GM04504 (cell line): ENCODE measurements at regions not wholly inside any gene's neighbourhood (a gene's known extent, or its start where the extent isn't known, plus 50 kb on each side); places are given as distances from the start of the nearest gene placed in this dataset.

ENCODE experiments used
- DNase-seq: peaks from one replicate; pipeline ENCODE4 v3.0.0-alpha.2; 2012; ENCODE audit warnings: low read depth

DNA sequence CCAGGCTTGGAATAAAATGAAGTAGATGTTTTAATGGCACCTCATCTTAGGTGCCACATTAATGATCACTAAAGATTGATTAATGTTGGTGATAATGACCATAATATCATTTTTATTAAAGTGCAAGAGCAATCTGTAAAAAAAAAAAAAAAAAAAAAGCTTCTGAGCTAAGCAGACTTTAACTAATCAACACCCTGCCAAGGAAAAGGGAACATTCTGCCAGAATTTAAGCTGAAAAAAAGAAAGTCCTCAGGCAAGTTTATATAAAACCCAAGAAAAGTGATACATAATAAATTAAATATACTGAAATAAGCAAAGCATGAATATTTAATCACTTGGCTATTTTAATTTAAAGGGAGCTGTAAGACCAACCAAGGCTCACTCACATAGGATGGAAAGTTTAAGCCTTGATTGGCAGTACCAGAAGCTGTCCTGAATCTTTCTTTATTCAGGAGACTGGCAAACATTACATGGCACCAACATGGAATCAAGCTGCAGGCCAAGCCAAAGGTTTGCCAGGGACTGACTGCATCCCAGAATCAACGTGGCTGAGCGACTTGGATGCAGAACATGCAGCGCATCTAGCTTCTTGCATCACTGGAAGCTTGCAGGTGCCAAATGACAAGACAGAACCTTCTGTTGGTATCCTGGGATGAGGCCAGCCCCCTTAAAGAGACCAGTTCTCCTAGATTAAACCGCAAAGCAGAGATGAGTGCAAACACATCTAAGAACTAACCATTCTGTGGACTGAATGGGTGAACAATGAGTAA lies 413.6 kb downstream of the ENC1 start:
- no peak for DNase-seq

DNA sequence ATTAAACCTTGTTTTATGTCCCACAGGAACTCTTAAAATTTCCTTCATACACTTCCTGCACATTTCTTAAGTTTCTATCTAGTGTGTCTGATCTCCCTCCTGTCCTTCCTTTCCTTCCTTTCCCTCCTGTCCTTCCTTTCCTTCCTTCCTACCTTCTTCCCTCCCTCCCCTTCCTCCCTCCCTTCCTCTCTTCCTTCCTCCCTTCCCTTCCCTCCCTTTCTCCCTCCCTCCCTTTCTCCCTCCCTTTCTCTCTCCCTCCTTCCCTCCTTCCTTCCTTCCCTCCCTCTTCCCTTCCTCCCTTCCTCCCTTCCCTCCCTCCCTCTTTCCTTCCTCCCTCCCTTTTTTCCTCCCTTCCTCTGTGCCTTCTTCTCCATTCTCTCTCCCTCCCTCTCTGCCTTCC lies 414.9 kb downstream of the ENC1 start:
- no peak for DNase-seq

DNA sequence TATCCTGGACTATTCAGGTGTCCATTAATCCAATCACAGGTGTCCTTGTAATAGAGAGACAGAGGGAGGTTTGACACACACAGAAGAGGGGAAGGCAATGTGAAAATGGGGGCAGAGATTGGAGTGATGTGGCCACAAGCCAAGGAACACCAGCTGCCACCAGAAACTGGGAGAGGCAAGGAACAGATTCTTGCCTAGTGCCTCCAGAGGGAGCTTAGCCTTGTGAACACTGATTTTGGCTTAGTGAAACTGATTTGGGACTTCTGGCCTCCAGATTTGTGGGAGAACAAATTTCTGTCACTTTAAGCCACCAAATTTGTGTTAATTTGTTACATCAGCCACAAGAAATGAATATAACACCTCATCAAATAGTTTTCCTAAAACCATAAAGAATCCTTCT lies 416.2 kb downstream of the ENC1 start:
- DNase-seq = no peak

DNA sequence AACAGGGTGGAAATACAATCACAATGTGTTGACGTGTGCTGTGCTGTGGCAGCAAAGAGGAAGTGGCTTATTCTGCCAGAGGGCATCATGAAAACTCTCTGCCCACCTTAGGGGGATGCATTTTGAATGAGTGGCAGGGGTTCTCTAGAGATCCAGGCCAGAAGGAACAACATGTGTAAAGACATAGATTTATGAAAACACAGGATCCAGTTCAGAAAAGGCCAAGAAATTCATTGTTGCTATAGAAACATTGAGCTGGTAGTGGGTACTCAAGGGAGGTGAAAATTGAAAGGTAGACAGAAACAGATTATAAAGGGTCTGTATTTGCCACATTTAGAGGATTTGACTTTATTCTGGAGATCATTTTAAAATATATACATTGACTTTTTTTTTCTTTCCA lies 417.7 kb downstream of the ENC1 start:
- no peak for DNase-seq

DNA sequence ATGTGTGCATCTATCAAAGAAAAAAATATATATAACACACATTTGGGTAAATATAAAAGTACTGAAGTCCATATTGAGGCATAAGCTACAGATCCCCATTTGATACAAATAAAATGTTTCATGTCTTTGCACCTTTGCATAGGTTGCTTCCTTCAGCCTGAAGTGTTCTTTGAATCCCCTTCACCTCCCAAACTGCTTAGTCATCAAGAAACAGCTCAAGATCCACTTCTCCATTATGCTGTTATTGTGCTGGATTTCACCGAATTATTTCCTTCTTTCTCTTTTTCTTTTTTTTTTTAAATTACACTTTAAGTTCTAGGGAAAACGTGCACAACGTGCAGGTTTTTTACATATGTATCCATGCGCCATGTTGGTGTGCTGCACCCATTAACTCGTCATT lies 419.1 kb downstream of the ENC1 start:
- DNase-seq = no peak

DNA sequence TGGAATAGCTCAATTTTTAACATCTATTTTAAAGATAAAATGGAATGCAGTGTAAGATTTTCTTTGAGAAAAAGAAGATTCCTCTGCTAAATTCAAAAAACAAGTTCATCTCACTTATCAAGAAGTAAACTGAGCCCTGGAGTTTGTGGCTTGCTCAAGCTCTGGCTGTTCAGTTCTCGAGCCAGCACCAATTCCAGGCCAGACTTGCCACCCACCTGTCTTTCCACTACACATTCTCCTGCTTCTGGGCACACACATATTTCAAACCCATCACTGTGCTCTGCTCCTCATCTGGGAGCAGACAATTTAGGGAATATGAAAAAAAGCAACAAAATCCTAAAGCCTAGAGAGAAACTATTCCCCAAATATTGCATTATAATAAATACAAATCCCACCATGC lies 424.5 kb downstream of the ENC1 start:
- DNase-seq = no peak

DNA sequence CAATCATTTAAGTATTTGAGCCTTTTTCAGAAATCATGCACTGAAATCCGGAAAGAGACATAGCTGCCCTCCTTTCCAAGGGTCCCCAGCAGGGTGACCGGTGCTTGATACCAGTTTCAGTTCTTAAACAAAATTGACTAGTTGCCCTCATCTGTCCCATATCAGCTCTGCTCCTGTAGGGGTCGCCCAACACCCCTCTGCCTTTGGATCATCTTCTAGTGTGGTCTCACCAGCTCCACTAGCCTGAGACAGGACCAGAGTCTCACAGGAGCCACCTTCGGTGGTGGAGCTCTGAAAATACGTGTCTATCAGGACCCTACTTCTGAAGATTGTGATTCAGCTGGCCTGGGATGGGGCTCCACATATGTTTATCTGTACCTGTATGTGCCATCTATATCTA lies 428.2 kb downstream of the ENC1 start:
- no peak for DNase-seq

DNA sequence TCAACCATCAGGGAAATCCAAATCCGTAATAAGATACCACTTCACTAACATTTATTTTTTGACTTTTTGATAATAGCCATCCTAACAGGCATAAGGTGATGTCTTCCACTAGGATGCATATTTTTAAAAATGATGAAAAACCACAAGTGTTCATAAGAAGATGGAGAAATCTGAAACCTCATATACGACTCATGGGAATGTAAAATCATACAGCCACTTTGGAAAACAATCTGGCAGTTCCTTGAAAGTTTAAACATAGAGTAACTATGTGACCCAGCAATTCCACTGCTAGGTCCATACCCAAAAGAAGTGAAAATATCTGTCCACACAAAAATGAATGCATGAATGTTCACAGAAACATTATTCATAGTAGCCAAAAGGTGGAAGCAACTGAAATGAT lies 431.0 kb downstream of the ENC1 start:
- DNase-seq = no peak

DNA sequence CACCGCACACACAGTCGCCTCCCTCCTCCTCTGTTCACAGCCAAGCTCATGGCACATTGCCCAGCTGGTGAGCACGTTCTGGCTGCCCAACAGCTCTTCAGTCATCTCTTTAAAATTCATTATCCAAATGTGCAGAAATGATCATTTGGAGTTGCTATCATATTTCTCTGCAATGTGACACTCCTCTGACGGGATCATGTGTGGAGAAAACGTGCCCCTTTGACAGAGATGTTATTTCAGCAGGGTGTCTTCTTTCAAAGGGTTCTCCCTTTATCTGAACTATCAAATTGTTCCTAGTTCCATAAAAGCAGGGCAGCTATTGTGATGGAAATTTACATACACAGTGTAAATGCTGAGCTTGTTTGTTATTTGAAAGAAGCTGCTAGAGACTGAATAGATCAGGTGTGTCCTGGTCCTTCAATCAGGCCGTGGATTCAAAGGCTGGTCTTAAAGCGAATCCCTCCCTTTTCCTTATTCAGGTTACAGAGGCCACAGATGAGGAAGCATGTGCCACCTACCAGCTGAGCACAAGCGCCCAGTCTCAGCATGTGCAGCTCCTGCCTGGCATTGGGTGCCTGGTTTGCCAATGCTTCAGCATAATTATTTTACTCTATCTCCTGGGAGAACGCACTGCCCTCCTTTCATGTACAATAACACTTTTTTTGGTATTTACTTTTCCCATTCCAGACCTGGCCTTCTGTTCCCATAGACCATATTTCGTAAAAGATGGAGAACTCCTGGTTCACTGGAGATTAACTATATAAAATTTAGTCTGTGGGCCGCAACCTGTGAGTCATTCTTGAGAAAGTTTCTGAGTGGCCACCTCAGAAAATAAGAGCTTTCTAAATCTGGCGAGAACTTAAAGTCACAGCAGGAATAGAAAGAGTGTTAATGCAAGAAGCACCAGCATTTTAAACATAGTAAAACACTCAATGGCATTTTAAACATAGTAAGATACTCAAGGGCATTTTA lies 433.7 kb downstream of the ENC1 start:
- peak; percentile 83 for DNase-seq

DNA sequence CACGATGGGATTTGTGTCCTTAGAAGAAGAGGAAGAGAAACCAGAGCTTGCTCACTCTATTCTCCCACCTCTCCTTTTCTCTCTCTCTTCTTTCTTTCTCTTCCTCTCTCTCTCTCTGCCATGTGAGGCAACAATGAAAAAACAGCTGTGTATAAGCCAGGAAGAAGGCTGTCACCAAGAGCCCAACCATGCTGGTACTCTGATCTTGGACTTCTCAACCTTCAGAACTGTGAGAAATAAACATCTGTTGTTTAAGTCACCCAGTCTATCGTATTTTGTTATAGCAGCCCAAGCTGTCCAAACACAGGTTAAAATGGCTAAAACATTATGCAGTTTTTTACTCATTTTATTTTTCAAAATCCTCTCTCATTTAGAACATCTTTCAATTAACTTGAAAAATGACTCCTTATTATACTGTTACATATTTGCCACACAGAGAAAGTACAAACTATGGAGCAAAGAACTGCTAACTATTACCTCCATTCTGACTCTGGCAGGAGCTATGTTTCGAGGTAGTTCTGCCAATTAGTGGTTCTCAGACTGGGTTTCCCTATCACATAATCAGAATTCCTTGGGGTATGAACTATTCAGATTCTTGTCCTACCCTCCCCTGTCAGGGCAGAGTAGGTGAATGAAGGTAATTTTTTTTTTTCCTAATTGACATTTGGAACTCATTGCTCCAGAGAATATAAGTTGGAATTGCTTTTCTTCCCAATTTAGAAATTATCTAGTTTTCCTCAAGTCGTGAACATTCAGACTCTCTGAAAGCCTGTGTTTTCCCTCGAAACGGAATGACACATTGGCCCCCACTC lies 434.6 kb downstream of the ENC1 start:
- DNase-seq = no peak

DNA sequence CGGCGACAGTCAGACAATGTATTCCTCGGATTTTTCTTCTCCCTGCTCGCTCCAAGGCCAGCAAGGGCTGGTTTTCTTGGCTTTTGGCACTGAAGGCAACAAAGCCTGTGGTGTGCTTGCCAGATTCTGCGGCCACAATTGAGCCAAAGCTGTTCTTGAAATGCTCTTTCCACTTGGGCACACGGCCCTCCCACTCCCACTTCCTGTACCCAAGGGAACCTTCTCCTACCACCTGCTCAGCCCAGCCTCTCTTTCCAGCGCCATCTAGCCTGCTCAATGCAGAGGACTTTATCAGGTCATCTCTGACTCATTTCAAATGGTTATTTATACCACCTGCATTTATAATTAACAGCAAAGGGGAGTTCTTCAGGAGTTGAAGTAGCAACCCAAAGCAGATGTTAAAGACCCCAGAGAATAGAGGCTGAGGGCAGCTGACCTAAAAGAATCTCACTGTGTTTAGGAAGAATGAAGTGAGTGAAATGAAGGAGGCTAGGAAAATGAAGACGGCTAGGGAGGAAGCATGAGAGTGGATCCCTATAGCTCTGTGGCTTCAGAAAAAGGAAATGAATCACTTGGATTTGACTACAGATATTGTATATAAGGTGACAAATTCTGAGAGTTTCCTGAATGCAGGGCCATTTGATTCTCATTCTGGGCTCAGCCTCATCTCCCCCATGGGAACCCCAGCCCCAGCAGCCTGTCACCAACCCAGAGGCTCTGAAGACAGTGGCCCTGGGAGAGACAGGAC lies 439.0 kb downstream of the ENC1 start:
- DNase-seq = no peak

DNA sequence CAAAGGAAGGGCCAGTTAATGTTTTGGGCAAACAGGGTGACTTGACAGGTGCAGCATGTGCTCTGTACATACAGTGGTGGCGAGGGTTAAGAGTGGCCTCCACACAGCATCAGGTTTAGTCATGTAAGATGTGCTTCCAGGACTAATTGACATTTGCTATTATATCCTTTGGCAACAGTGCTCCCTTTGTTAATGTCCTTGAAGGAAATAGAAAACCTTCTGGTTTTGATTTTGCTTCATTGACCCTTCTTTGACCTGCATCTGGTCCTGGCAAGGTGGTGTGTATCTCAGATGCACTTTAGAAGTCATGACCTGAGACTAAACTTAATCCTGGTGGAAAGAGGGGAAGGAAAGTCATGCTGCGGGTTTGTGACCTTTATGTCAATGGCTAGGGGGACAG lies 440.0 kb downstream of the ENC1 start:
- DNase-seq = no peak

DNA sequence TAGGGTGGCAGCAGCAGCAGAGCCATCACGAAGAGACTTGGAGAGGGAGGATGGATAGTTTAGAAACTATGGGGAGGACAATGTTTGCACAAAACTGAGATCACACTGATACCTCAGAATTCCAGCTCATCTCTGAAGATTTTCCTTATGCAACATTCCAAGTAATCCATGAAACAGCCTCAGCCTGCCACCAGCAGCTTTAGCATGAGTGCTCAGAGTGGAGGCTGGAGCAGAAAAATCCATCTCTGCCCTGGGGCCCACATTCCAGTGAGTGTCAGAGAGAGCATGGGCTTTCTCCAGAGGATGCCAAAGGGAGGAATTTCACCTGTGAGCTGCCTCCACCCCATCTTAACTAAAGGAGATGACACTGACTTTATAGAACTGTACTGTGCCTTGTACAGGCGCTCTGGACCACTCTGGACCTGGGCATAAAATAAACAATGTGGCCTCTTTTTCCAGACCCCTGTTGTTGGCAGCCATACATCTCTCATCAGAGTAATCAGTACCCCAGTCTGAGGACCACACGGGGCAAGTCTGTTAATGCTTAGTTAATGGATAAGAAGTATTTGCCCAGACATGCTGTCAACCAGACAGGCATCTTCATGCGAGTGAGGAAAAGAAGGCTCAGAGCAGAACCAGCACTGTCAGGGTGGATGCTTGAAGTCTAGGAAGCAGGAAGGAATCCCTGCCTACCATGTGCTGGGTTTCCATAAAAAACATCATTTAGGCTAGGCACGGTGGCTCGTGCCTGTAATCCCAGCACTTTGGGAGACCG lies 440.9 kb downstream of the ENC1 start:
- peak; percentile 42 for DNase-seq

DNA sequence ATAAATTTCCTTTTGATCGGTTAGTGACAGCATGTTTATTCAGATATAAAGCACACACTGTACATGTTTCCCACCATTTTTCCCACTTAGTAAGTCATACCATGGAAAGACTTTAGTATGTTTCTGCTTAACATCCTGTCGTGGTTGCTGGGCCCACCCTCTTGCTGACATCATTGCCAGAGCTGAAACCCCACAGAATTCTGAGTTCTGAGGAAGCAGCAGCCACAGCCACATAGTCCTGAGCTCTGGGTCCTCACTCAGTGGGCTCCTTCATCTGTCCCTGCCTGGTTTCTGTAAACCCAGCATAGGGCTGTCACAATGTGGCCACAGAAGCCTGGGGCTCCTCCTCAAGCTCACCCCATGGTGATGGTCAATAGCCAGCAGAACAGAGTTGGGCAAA lies 441.5 kb downstream of the ENC1 start:
- no peak for DNase-seq

DNA sequence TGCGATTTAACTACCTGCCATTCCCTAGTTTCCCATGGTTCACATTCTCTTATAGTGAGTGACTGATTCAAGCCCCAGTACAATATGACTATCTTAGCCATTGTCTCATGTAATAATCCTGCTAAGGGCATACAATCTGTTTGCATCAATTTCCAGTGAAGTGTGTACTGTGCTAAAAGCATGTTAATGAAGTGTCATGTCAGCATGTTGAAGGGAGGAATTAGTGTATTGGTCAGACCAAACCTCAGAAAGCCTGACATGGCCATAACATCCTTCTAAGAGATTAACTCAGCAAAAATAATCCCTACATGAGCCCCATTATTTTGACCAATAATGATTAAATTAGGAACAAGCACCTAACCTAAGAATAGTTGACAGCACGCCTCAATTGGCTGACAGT lies 442.4 kb downstream of the ENC1 start:
- DNase-seq = no peak

DNA sequence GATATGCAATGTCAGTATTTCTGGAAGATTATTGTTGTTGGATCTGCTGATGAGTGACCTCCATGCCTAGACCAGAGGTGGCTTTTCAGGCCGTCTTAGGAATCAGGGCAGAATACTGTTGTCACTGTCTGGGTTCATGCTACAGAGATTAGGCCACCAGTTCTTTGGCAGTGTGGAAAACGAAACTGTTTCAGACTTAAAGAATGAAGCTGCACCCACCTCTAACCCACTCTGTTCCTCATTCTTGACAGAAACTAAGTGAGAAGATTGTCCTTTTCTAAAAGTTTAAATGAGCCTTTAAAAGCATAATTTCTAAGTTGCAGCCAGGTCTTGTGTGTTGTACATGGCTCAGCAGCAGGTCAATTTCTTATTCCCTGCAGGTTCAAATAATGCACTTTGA lies 444.3 kb downstream of the ENC1 start:
- DNase-seq = no peak

DNA sequence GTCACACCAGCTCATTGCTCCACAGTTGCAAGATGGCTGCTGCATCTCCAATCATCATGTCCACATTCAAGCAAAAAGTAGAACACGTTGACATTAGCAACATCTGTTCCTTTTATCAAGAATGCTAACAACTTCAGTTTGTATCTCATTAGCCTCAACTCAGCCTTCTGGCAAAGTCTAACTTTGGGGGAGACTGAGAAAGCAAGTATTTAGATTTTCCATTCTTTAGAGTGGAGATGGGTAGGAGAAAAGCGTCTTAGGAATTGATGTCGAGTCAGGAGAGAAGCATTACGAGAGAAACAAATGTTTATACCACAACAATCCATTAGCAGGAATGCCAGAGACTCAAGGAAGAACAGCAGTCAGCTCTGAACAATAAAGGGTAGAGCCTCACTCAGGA lies 446.3 kb downstream of the ENC1 start:
- DNase-seq = no peak

DNA sequence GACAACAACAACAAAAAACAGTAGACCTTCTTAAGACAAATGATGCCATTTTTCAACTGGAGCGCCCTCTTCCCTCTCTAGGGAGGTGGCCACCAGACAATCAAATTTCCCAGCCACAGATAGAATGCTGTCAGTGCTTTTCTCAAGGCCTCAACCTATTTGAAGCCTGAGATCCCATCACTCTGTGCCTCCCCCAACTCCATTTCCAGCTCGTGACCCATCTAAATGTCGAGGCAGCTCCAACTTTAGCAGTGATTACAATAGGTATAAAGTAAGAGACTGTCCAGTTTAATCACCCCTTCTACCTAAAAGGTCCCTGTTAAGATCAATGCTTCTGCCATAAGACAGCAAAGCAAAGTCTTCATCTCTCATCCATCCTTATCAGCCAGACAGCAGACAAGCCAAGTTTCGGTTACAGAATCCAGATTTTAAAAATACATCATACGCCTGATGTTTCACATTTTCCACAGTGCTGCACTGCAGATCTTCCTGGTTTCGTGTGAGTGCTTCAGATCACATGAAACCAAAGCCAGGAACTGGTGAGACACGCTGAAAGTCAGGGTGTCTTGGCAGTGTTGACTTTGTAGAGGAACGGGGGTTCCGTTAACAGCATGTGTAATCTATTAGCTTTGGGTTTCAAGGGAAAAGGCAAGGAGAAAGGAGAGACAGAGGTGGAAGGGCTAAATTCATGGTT lies 447.8 kb downstream of the ENC1 start:
- no peak for DNase-seq

DNA sequence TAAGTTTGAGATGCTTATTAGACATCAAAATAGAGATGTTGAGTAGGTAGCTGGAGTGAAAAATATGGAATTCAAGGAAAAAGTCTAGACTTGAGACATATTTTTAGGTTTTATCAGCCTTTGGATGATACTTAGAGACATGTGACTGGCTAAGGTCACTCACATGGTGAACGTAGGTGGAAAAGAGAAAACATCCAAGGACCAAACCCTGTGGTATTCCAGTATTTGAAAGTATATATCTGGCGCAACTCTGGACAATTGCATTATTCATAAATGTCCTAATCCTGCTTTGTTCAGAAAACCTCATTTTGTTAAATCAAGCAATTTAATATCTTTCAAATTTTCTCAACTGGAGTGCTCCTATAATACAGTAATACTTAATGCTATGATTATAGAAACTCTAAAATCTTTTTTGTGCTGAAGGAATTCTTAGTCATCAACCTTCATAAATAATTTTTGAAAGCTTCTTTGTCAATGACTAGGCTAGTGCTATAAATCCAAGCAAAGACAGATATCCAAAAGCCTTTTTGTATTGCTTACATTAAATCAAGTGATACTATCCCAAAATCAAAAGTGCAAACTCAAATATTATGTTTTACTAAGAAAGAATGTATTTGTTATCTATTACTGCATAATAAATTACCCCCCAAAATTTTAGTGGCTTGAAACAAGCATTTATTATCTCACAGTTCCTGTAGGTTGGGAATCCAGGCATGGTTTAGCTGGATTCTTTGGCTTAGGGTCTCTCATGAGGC lies 452.0 kb downstream of the ENC1 start:
- no peak for DNase-seq

DNA sequence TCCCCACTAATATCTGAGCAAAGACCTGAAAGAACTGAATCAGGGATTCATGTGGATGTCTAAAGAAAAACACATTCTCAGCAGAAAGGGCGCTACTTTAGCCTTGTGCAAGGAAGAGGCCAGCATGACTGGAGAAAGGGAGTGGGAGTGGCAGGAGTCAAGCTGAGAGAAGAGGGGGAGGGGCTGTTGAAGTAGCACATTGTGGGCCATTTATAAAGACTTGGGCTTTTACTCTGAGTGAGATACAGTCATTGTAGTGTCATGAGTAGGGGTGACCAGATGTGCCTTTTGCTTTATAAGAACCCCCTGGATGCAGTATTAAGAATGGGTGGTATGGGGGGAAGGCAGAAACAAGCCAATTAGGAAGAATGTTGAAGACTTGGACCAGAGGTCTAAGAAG lies 452.8 kb downstream of the ENC1 start:
- DNase-seq = no peak
